SK-N-SH (cell line): ENCODE measurements at regions not wholly inside any gene's neighbourhood (a gene's known extent, or its start where the extent isn't known, plus 50 kb on each side); places are given as distances from the start of the nearest gene placed in this dataset.

Experiments
- CTCF ChIA-PET: fragments of 300-600, 350-600 bp; formaldehyde crosslinking; extraction: SDS; loops from one replicate; lab custom pipeline; 2021; lab: Yijun Ruan, JAX
- POLR2A ChIA-PET: fragments of 350-600 bp; sonication (Branson Sonifier 250); formaldehyde crosslinking; extraction: SDS; loops from one replicate; lab custom pipeline; 2020; ENCODE audit warnings: antibody characterized with exemption, inconsistent platforms; lab: Yijun Ruan, JAX
- DNase-seq: peaks from one replicate; pipeline ENCODE4 v3.0.0; 2012
- H2AFZ ChIP-seq: fragments of 200-600 bp; sonication (generic); 2 replicates; pipeline ENCODE4 v1.8.1; 2016; ENCODE audit warnings: antibody characterized with exemption, mild to moderate bottlenecking, low read depth
- H3F3A ChIP-seq: fragments of 200-600 bp; sonication (generic); replicated peaks from 2 replicates; pipeline ENCODE3; 2016; ENCODE audit warnings: antibody characterized with exemption, mild to moderate bottlenecking; ENCODE audit not compliant: insufficient read depth
- H3K27ac ChIP-seq, 2 experiments: fragments of 200-500 bp in 1 of 2; fragments of 200-600 bp in 1 of 2; sonication (Bioruptor generic) in 1 of 2; sonication (generic), shearing (Covaris generic) in 1 of 2; 2 replicates each; pipeline versions ENCODE4 v1.5.1 to v1.6.1; 2014 to 2016; ENCODE audit warnings: low read depth in 2 of 2, inconsistent platforms in 1 of 2, low read length in 1 of 2, mild to moderate bottlenecking in 1 of 2, mixed read lengths in 1 of 2
- H3K27me3 ChIP-seq: fragments of 200-600 bp; sonication (generic), shearing (Covaris generic); 2 replicates; pipeline ENCODE4 v1.6.1; 2016; ENCODE audit warnings: mixed run types; ENCODE audit not compliant: insufficient read depth
- H3K36me3 ChIP-seq, 2 experiments: fragments of 200-500 bp in 1 of 2; fragments of 200-600 bp in 1 of 2; sonication (Bioruptor generic) in 1 of 2; sonication (generic) in 1 of 2; replicated peaks in 1 of 2; 2 replicates each; pipeline versions ENCODE3 to v1.5.1; 2014 to 2016; ENCODE audit warnings: low read length in 1 of 2, mild to moderate bottlenecking in 1 of 2; ENCODE audit not compliant: insufficient read depth in 2 of 2, control insufficient read depth in 1 of 2
- H3K4me1 ChIP-seq, 2 experiments: fragments of 200-500 bp in 1 of 2; fragments of 200-600 bp in 1 of 2; sonication (Bioruptor generic) in 1 of 2; sonication (generic), shearing (Covaris generic) in 1 of 2; 2 replicates each; pipeline versions ENCODE4 v1.5.1 to v1.6.1; 2014 to 2016; ENCODE audit warnings: low read depth in 1 of 2, low read length in 1 of 2, mixed run types in 1 of 2; ENCODE audit not compliant: insufficient read depth in 2 of 2, control insufficient read depth in 1 of 2
- H3K4me2 ChIP-seq: fragments of 200-600 bp; sonication (generic), shearing (Covaris generic); 2 replicates; pipeline ENCODE4 v1.6.1; 2017; ENCODE audit warnings: mixed run types
- H3K4me3 ChIP-seq, 2 experiments: fragments of 200-500 bp in 1 of 2; fragments of 200-600 bp in 1 of 2; sonication (Bioruptor generic) in 1 of 2; sonication (generic), shearing (Covaris generic) in 1 of 2; 2 replicates each; pipeline versions ENCODE4 v1.5.1 to v1.8.1; 2014 to 2016; ENCODE audit warnings: low read depth in 2 of 2, inconsistent platforms in 1 of 2, low read length in 1 of 2, mild to moderate bottlenecking in 1 of 2, mixed read lengths in 1 of 2, moderate library complexity in 1 of 2
- H3K79me2 ChIP-seq: fragments of 200-600 bp; sonication (generic); 2 replicates; pipeline ENCODE4 v1.8.1; 2017; ENCODE audit warnings: mild to moderate bottlenecking; ENCODE audit not compliant: insufficient read depth
- H3K9ac ChIP-seq: fragments of 200-600 bp; sonication (generic); 2 replicates; pipeline ENCODE4 v1.6.1; 2017; ENCODE audit warnings: mixed run types
- H3K9me2 ChIP-seq: fragments of 200-600 bp; sonication (generic); 2 replicates; pipeline ENCODE4 v1.6.1; 2017; ENCODE audit warnings: mixed run types
- H3K9me3 ChIP-seq: fragments of 200-600 bp; sonication (generic); 2 replicates; pipeline ENCODE4 v1.6.1; 2017; ENCODE audit warnings: mixed run types, mild to moderate bottlenecking, moderate library complexity
- H4K20me1 ChIP-seq: fragments of 200-600 bp; sonication (generic); 2 replicates; pipeline ENCODE4 v1.6.1; 2017; ENCODE audit warnings: mild to moderate bottlenecking, mixed run types; ENCODE audit not compliant: insufficient read depth
- EP300 ChIP-seq, 2 experiments: IDR thresholded peaks; 2 replicates each; pipeline versions ENCODE4 v1.4.0 to v1.6.1; 2012; ENCODE audit warnings: borderline replicate concordance in 1 of 2, low read depth in 1 of 2, low read length in 1 of 2
- EZH2phosphoT487 ChIP-seq: fragments of 200-600 bp; sonication (generic); IDR thresholded peaks from 2 replicates; pipeline ENCODE4 v1.6.1; 2017; ENCODE audit warnings: low read depth, mixed run types, mild to moderate bottlenecking, antibody characterized with exemption, moderate library complexity, borderline replicate concordance
- FOXM1 ChIP-seq: IDR thresholded peaks from 2 replicates; pipeline ENCODE4 v1.4.0; 2012; ENCODE audit warnings: low read depth, mild to moderate bottlenecking
- GABPA ChIP-seq: IDR thresholded peaks from 2 replicates; pipeline ENCODE4 v1.4.0; 2012; ENCODE audit warnings: low read depth, mild to moderate bottlenecking
- GATA2 ChIP-seq: sonication (generic); formaldehyde crosslinking; IDR thresholded peaks from 2 replicates; pipeline ENCODE4 v1.5.0; 2020; ENCODE audit warnings: mild to moderate bottlenecking, missing genetic modification reagents
- JUND ChIP-seq: IDR thresholded peaks from 2 replicates; pipeline ENCODE4 v1.4.0; 2012
- MEF2A ChIP-seq: IDR thresholded peaks from 2 replicates; pipeline ENCODE4 v1.4.0; 2012; ENCODE audit warnings: low read depth, borderline replicate concordance
- NFIC ChIP-seq: IDR thresholded peaks from 2 replicates; pipeline ENCODE4 v1.4.0; 2012; ENCODE audit warnings: borderline replicate concordance
- NRF1 ChIP-seq: IDR thresholded peaks from 2 replicates; pipeline ENCODE4 v1.6.1; 2012; ENCODE audit warnings: low read depth, mild to moderate bottlenecking, low read length
- POLR2AphosphoS5 ChIP-seq: IDR thresholded peaks from 2 replicates; pipeline ENCODE4 v1.6.1; 2012; ENCODE audit warnings: low read depth, low read length
- RAD21 ChIP-seq: IDR thresholded peaks from 2 replicates; pipeline ENCODE4 v1.6.1; 2012; ENCODE audit warnings: mild to moderate bottlenecking, low read length
- RFX5 ChIP-seq: IDR thresholded peaks from 2 replicates; pipeline ENCODE4 v1.6.1; 2012; ENCODE audit warnings: mild to moderate bottlenecking, improper control_type of control experiment, low read length
- TEAD4 ChIP-seq: IDR thresholded peaks from 2 replicates; pipeline ENCODE4 v1.4.0; 2012; ENCODE audit warnings: mild to moderate bottlenecking, borderline replicate concordance; ENCODE audit not compliant: insufficient read depth
- WGBS: methylation state at CpG from one replicate; pipeline ENCODE4 v1.1.6; 2017; ENCODE audit warnings: low lambda C conversion rate; 5-methylcytosine and 5-hydroxymethylcytosine counted together
- TF ChIP-seq, protein P1 (sequence below): fragments of 200-600 bp; sonication (generic); IDR thresholded peaks from 2 replicates; pipeline ENCODE4 v1.6.1; 2017; ENCODE audit warnings: antibody characterized with exemption, mild to moderate bottlenecking, moderate library complexity
- TF ChIP-seq, protein P2 (sequence below): IDR thresholded peaks from 2 replicates; pipeline ENCODE4 v1.4.0; 2012; ENCODE audit warnings: low read depth, borderline replicate concordance
- TF ChIP-seq, protein P3 (sequence below): IDR thresholded peaks from 2 replicates; pipeline ENCODE4; 2012
- TF ChIP-seq, protein P4 (sequence below): IDR thresholded peaks from 2 replicates; pipeline ENCODE4 v1.6.1; 2012; ENCODE audit warnings: mild to moderate bottlenecking, low read depth, low read length, moderate library complexity
- TF ChIP-seq, protein P5 (sequence below): IDR thresholded peaks from 2 replicates; pipeline ENCODE4 v1.4.0; 2012; ENCODE audit warnings: low read depth
- TF ChIP-seq, protein P6 (sequence below): fragments of 150-350 bp; IDR thresholded peaks from 2 replicates; pipeline ENCODE4 v1.6.1; 2017; ENCODE audit warnings: antibody characterized with exemption, low read length, low read depth, borderline replicate concordance

DNA sequence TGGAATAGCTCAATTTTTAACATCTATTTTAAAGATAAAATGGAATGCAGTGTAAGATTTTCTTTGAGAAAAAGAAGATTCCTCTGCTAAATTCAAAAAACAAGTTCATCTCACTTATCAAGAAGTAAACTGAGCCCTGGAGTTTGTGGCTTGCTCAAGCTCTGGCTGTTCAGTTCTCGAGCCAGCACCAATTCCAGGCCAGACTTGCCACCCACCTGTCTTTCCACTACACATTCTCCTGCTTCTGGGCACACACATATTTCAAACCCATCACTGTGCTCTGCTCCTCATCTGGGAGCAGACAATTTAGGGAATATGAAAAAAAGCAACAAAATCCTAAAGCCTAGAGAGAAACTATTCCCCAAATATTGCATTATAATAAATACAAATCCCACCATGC lies 424.5 kb downstream of the ENC1 start:
- Histone ChIP-seq H3K4me2 (no peak overlapping the region), H3K4me1 (no peaks in the 10 kb centered on the region), H3K36me3 (no peaks in the 10 kb centered on the region), H3K27ac (no peak overlapping the region), H3K9ac (no peak overlapping the region), H2AFZ (no peak overlapping the region), H3K9me2 (no peaks in the 10 kb centered on the region), H3F3A (peaks cover 3% of the 10 kb centered on the region), H3K79me2 (no peaks in the 10 kb centered on the region), H3K9me3 (no peaks in the 10 kb centered on the region), H4K20me1 (no peaks in the 10 kb centered on the region), H3K27me3 (no peaks in the 10 kb centered on the region), H3K4me3 (no peak overlapping the region)
- WGBS = 67% methylated on average over 1 of the region's 1 CpG
- DNase-seq = no peak
- CTCF ChIA-PET = no interaction called here
- POLR2A ChIA-PET = no interaction called here
- TF ChIP-seq EZH2phosphoT487 (no peak), JUND (no peak), NRF1 (no peak), FOXM1 (no peak), TEAD4 (no peak), GATA2 (no peak), GABPA (no peak), EP300 (IDR thresholded peaks at IDR 0.05; ENCODE audit: borderline replicate concordance in 1 of 2, low read depth in 1 of 2, low read length in 1 of 2) (no peak), NFIC (no peak), RFX5 (no peak), POLR2AphosphoS5 (no peak), MEF2A (no peak), RAD21 (no peak)
- TF ChIP-seq, protein P1, sequence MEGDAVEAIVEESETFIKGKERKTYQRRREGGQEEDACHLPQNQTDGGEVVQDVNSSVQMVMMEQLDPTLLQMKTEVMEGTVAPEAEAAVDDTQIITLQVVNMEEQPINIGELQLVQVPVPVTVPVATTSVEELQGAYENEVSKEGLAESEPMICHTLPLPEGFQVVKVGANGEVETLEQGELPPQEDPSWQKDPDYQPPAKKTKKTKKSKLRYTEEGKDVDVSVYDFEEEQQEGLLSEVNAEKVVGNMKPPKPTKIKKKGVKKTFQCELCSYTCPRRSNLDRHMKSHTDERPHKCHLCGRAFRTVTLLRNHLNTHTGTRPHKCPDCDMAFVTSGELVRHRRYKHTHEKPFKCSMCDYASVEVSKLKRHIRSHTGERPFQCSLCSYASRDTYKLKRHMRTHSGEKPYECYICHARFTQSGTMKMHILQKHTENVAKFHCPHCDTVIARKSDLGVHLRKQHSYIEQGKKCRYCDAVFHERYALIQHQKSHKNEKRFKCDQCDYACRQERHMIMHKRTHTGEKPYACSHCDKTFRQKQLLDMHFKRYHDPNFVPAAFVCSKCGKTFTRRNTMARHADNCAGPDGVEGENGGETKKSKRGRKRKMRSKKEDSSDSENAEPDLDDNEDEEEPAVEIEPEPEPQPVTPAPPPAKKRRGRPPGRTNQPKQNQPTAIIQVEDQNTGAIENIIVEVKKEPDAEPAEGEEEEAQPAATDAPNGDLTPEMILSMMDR = no peak
- TF ChIP-seq, protein P2, sequence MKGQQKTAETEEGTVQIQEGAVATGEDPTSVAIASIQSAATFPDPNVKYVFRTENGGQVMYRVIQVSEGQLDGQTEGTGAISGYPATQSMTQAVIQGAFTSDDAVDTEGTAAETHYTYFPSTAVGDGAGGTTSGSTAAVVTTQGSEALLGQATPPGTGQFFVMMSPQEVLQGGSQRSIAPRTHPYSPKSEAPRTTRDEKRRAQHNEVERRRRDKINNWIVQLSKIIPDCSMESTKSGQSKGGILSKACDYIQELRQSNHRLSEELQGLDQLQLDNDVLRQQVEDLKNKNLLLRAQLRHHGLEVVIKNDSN = no peak
- TF ChIP-seq, protein P3, sequence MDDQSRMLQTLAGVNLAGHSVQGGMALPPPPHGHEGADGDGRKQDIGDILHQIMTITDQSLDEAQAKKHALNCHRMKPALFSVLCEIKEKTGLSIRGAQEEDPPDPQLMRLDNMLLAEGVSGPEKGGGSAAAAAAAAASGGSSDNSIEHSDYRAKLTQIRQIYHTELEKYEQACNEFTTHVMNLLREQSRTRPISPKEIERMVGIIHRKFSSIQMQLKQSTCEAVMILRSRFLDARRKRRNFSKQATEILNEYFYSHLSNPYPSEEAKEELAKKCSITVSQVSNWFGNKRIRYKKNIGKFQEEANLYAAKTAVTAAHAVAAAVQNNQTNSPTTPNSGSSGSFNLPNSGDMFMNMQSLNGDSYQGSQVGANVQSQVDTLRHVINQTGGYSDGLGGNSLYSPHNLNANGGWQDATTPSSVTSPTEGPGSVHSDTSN = no peak
- TF ChIP-seq, protein P4, sequence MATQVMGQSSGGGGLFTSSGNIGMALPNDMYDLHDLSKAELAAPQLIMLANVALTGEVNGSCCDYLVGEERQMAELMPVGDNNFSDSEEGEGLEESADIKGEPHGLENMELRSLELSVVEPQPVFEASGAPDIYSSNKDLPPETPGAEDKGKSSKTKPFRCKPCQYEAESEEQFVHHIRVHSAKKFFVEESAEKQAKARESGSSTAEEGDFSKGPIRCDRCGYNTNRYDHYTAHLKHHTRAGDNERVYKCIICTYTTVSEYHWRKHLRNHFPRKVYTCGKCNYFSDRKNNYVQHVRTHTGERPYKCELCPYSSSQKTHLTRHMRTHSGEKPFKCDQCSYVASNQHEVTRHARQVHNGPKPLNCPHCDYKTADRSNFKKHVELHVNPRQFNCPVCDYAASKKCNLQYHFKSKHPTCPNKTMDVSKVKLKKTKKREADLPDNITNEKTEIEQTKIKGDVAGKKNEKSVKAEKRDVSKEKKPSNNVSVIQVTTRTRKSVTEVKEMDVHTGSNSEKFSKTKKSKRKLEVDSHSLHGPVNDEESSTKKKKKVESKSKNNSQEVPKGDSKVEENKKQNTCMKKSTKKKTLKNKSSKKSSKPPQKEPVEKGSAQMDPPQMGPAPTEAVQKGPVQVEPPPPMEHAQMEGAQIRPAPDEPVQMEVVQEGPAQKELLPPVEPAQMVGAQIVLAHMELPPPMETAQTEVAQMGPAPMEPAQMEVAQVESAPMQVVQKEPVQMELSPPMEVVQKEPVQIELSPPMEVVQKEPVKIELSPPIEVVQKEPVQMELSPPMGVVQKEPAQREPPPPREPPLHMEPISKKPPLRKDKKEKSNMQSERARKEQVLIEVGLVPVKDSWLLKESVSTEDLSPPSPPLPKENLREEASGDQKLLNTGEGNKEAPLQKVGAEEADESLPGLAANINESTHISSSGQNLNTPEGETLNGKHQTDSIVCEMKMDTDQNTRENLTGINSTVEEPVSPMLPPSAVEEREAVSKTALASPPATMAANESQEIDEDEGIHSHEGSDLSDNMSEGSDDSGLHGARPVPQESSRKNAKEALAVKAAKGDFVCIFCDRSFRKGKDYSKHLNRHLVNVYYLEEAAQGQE = no peak
- TF ChIP-seq, protein P5, sequence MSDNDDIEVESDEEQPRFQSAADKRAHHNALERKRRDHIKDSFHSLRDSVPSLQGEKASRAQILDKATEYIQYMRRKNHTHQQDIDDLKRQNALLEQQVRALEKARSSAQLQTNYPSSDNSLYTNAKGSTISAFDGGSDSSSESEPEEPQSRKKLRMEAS = no peak
- TF ChIP-seq, protein P6, sequence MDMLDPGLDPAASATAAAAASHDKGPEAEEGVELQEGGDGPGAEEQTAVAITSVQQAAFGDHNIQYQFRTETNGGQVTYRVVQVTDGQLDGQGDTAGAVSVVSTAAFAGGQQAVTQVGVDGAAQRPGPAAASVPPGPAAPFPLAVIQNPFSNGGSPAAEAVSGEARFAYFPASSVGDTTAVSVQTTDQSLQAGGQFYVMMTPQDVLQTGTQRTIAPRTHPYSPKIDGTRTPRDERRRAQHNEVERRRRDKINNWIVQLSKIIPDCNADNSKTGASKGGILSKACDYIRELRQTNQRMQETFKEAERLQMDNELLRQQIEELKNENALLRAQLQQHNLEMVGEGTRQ = no peak
